Trophoblast cell (in vitro differentiated cells and primary cell): ENCODE measurements at regions not wholly inside any gene's neighbourhood (a gene's known extent, or its start where the extent isn't known, plus 50 kb on each side); places are given as distances from the start of the nearest gene placed in this dataset.

Experiments used
- DNase-seq, 2 donors: peaks; one replicate each; pipeline ENCODE4 v3.0.0-alpha.2; 2016
- H2AFZ ChIP-seq: 2 replicates; pipeline ENCODE4 v1.6.1; 2013; ENCODE audit warnings: low read length, moderate library complexity, mild to moderate bottlenecking; ENCODE audit not compliant: insufficient read depth, poor library complexity
- H2AK5ac ChIP-seq: 2 replicates; pipeline ENCODE4 v1.6.1; 2013; ENCODE audit warnings: mild to moderate bottlenecking, low read length
- H2BK120ac ChIP-seq: 2 replicates; pipeline ENCODE4 v1.6.1; 2013; ENCODE audit warnings: low read length, mild to moderate bottlenecking, moderate library complexity; ENCODE audit not compliant: insufficient read depth, poor library complexity
- H2BK12ac ChIP-seq: 2 replicates; pipeline ENCODE4 v1.6.1; 2013; ENCODE audit warnings: mild to moderate bottlenecking, low read length, moderate library complexity
- H2BK5ac ChIP-seq: 2 replicates; pipeline ENCODE4 v1.6.1; 2013; ENCODE audit warnings: low read length, low read depth, moderate library complexity, mild to moderate bottlenecking; ENCODE audit not compliant: poor library complexity
- H3K14ac ChIP-seq: 2 replicates; pipeline ENCODE4 v1.6.1; 2013; ENCODE audit warnings: mild to moderate bottlenecking, low read length
- H3K18ac ChIP-seq: 2 replicates; pipeline ENCODE4 v1.6.1; 2013; ENCODE audit warnings: mild to moderate bottlenecking, low read length
- H3K23ac ChIP-seq: 2 replicates; pipeline ENCODE4 v1.6.1; 2013; ENCODE audit warnings: low read length
- H3K27ac ChIP-seq: 2 replicates; pipeline ENCODE4 v1.5.1; 2013; ENCODE audit warnings: low read depth, mild to moderate bottlenecking, inconsistent platforms, low read length, moderate library complexity
- H3K27me3 ChIP-seq: 2 replicates; pipeline ENCODE4 v1.6.1; 2013; ENCODE audit warnings: inconsistent platforms, mild to moderate bottlenecking, low read length, moderate library complexity; ENCODE audit not compliant: insufficient read depth
- H3K36me3 ChIP-seq, 2 experiments: 1 replicate in 1 of 2; 2 replicates in 1 of 2; pipeline ENCODE4 v1.6.1; 2013; ENCODE audit warnings: low read length in 2 of 2, mild to moderate bottlenecking in 2 of 2, moderate library complexity in 1 of 2; ENCODE audit not compliant: insufficient read depth in 2 of 2, control insufficient read depth in 1 of 2
- H3K4ac ChIP-seq: 2 replicates; pipeline ENCODE4 v1.6.1; 2013; ENCODE audit warnings: low read depth, mild to moderate bottlenecking, low read length, moderate library complexity
- H3K4me1 ChIP-seq, 2 experiments: 1 replicate in 1 of 2; 2 replicates in 1 of 2; pipeline ENCODE4 v1.6.1; 2013; ENCODE audit warnings: low read length in 2 of 2, mild to moderate bottlenecking in 2 of 2, moderate library complexity in 1 of 2; ENCODE audit not compliant: insufficient read depth in 2 of 2, control insufficient read depth in 1 of 2
- H3K4me2 ChIP-seq: 2 replicates; pipeline ENCODE4 v1.6.1; 2013; ENCODE audit warnings: inconsistent platforms, mild to moderate bottlenecking, low read length, moderate library complexity
- H3K4me3 ChIP-seq: 2 replicates; pipeline ENCODE4 v1.5.1; 2013; ENCODE audit warnings: mild to moderate bottlenecking, low read depth, low read length, inconsistent platforms
- H3K79me1 ChIP-seq: one replicate; pipeline ENCODE4 v1.6.1; 2013; ENCODE audit warnings: low read length
- H3K79me2 ChIP-seq: 2 replicates; pipeline ENCODE4 v1.6.1; 2013; ENCODE audit warnings: low read length, mild to moderate bottlenecking; ENCODE audit not compliant: control insufficient read depth, insufficient read depth, poor library complexity
- H3K9ac ChIP-seq: 2 replicates; pipeline ENCODE4 v1.6.1; 2013; ENCODE audit warnings: mild to moderate bottlenecking, low read length
- H3K9me3 ChIP-seq: 2 replicates; pipeline ENCODE4 v1.6.1; 2013; ENCODE audit warnings: low read depth, mild to moderate bottlenecking, control low read depth, inconsistent platforms, low read length; ENCODE audit not compliant: insufficient read depth
- H4K12ac ChIP-seq: 2 replicates; pipeline ENCODE4 v1.6.1; 2013; ENCODE audit warnings: low read depth, mild to moderate bottlenecking, low read length, moderate library complexity
- H4K8ac ChIP-seq: 2 replicates; pipeline ENCODE4 v1.6.1; 2013; ENCODE audit warnings: low read depth, mild to moderate bottlenecking, low read length, moderate library complexity
- H4K91ac ChIP-seq: one replicate; pipeline ENCODE4 v1.6.1; 2013; ENCODE audit warnings: low read depth, mild to moderate bottlenecking, low read length, moderate library complexity
- WGBS: extraction: QIAGEN DNeasy Blood & Tissue Kit; methylation state at CpG from one replicate; pipeline ENCODE4 v1.1.7; 2013; ENCODE audit warnings: missing lambda C conversion rate; ENCODE audit not compliant: insufficient read length, insufficient coverage; ENCODE audit errors: extremely low coverage; 5-methylcytosine and 5-hydroxymethylcytosine counted together

DNA sequence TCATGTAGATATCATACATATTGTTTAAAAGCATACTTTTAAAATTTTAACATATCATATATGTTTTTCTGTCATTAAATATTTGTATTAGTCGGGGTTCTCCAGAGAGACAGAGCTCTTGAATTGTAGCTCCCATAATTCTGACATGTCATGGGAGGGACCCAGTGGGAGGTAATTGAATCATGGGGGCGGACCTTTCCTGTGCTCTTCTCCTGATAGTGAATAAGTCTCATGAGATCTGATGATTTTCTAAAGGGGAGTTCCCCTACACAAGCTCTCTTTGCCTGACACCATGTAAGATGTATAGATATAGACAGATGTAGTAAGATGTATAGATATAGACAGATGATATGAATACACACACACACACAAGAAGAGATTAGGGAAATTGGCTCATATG lies 161.2 kb upstream of the ABI3BP start:
- DNase-seq, result no peak
- H2AFZ ChIP-seq, result no peak overlapping the region
- H3K4me3 ChIP-seq, result no peak overlapping the region
- H4K12ac ChIP-seq, result no peak overlapping the region
- H2BK5ac ChIP-seq, result no peak overlapping the region
- H3K27ac ChIP-seq, result no peak overlapping the region
- no peaks in the 10 kb centered on the region for H3K79me1 ChIP-seq
- no peaks in the 10 kb centered on the region for H3K4me1 ChIP-seq
- H3K23ac ChIP-seq, result no peak overlapping the region
- no peak overlapping the region for H4K8ac ChIP-seq
- H4K91ac ChIP-seq, result no peak overlapping the region
- H3K9ac ChIP-seq, result no peak overlapping the region
- H3K4me2 ChIP-seq, result no peak overlapping the region
- H3K14ac ChIP-seq, result no peak overlapping the region
- H3K9me3 ChIP-seq, result no peaks in the 10 kb centered on the region
- H3K27me3 ChIP-seq, result no peaks in the 10 kb centered on the region
- WGBS, result no CpG with 5 or more reads among the region's 2 CpGs
- H3K4ac ChIP-seq, result no peak overlapping the region
- H2AK5ac ChIP-seq, result no peak overlapping the region
- H3K79me2 ChIP-seq, result no peaks in the 10 kb centered on the region
- no peak overlapping the region for H2BK120ac ChIP-seq
- no peak overlapping the region for H3K18ac ChIP-seq
- no peak overlapping the region for H2BK12ac ChIP-seq
- no peaks in the 10 kb centered on the region for H3K36me3 ChIP-seq

DNA sequence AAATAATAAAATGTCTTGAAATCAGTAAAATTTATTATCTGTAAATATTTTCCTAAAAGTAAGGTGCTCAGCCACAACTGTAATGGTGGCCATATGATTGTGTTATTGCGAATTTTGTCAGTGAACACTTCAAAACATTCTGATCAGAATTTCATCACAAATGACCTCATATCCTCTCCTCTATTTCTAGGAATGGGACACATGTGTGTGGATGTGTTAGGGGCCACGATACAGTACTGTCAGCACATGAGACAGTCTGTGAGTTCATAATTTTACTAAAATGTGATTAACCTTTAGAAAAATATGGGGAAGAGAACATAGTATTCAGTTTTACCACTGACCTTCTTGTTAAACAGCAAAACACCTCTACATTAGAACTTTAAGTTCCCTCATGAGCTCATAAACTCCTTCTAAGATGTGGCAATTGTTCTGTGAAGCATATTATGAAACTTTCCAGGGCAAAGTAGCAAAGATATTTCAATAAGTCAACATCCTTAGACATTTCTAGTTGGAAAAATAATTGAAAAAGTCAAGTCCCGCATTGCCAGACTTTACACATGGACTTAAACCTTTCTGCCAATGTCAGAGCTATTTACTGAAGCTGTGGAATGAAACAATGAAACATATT lies 158.2 kb upstream of the ABI3BP start:
- Histone ChIP-seq H3K27me3 (no peaks in the 10 kb centered on the region), H4K91ac (no peak overlapping the region), H3K14ac (no peak overlapping the region), H3K23ac (no peak overlapping the region), H4K12ac (no peak overlapping the region), H4K8ac (no peak overlapping the region), H3K36me3 (no peaks in the 10 kb centered on the region), H3K9me3 (no peaks in the 10 kb centered on the region), H3K4ac (no peak overlapping the region), H3K79me1 (no peaks in the 10 kb centered on the region), H3K4me1 (no peaks in the 10 kb centered on the region), H3K18ac (no peak overlapping the region), H2AK5ac (no peak overlapping the region), H3K79me2 (no peaks in the 10 kb centered on the region), H2BK12ac (no peak overlapping the region), H3K4me3 (no peak overlapping the region), H3K9ac (no peak overlapping the region), H2BK120ac (no peak overlapping the region), H2BK5ac (no peak overlapping the region), H2AFZ (no peak overlapping the region), H3K4me2 (no peak overlapping the region), H3K27ac (no peak overlapping the region)
- no CpG with 5 or more reads among the region's 3 CpGs for WGBS
- DNase-seq, result no peak

GRCh38 chr3:101150504-101150903 lies 157.3 kb upstream of the ABI3BP start:
- Histone ChIP-seq H4K91ac (no peak overlapping the region), H2AFZ (no peak overlapping the region), H3K4me1 (no peaks in the 10 kb centered on the region), H3K36me3 (no peaks in the 10 kb centered on the region), H2BK120ac (no peak overlapping the region), H4K12ac (no peak overlapping the region), H2BK12ac (no peak overlapping the region), H4K8ac (no peak overlapping the region), H2BK5ac (no peak overlapping the region), H3K9me3 (no peaks in the 10 kb centered on the region), H3K79me1 (no peaks in the 10 kb centered on the region), H3K27ac (no peak overlapping the region), H3K27me3 (no peaks in the 10 kb centered on the region), H3K14ac (no peak overlapping the region), H2AK5ac (no peak overlapping the region), H3K9ac (no peak overlapping the region), H3K18ac (no peak overlapping the region), H3K4me3 (no peak overlapping the region), H3K23ac (no peak overlapping the region), H3K4me2 (no peak overlapping the region), H3K4ac (no peak overlapping the region), H3K79me2 (no peaks in the 10 kb centered on the region)
- WGBS, result no CpG with 5 or more reads among the region's 2 CpGs
- no peak for DNase-seq

GRCh38 chr3:101149707-101150106 lies 156.5 kb upstream of the ABI3BP start:
- H2BK120ac ChIP-seq, result no peak overlapping the region
- no peak overlapping the region for H2AK5ac ChIP-seq
- H3K9me3 ChIP-seq, result no peaks in the 10 kb centered on the region
- no peaks in the 10 kb centered on the region for H3K27me3 ChIP-seq
- no peak overlapping the region for H3K23ac ChIP-seq
- H3K4ac ChIP-seq, result no peak overlapping the region
- no CpG with 5 or more reads among the region's 2 CpGs for WGBS
- H3K4me2 ChIP-seq, result no peak overlapping the region
- H3K4me1 ChIP-seq, result no peaks in the 10 kb centered on the region
- no peak overlapping the region for H2BK12ac ChIP-seq
- H3K4me3 ChIP-seq, result no peak overlapping the region
- DNase-seq, result no peak
- no peaks in the 10 kb centered on the region for H3K79me1 ChIP-seq
- H3K14ac ChIP-seq, result no peak overlapping the region
- no peak overlapping the region for H2BK5ac ChIP-seq
- no peaks in the 10 kb centered on the region for H3K36me3 ChIP-seq
- H3K18ac ChIP-seq, result no peak overlapping the region
- no peak overlapping the region for H3K27ac ChIP-seq
- no peak overlapping the region for H4K12ac ChIP-seq
- no peaks in the 10 kb centered on the region for H3K79me2 ChIP-seq
- no peak overlapping the region for H4K8ac ChIP-seq
- H4K91ac ChIP-seq, result no peak overlapping the region
- H2AFZ ChIP-seq, result no peak overlapping the region
- H3K9ac ChIP-seq, result no peak overlapping the region
